HG03439 (cell line): ENCODE measurements at regions not wholly inside any gene's neighbourhood (a gene's known extent, or its start where the extent isn't known, plus 50 kb on each side); places are given as distances from the start of the nearest gene placed in this dataset.

Experiments used
- ATAC-seq: cut with Tn5 transposase; IDR thresholded peaks from one replicate; pipeline ENCODE4 v1.9.1; 2021; ENCODE audit warnings: mild to moderate bottlenecking, moderate library complexity; ENCODE audit not compliant: unreplicated experiment

- ATAC-seq, result no peak
Observed at GRCh38 chr10:36185097-36185496, 543.0 kb upstream of the FZD8 start.

- no peak for ATAC-seq
Observed at GRCh38 chr10:36183726-36184125, 541.6 kb upstream of the FZD8 start.

- no peak for ATAC-seq
Observed at GRCh38 chr10:36183056-36183455, 541.0 kb upstream of the FZD8 start.

GRCh38 chr10:36182606-36183005, 540.5 kb upstream of the FZD8 start:
- no peak for ATAC-seq

- no peak for ATAC-seq
Observed at GRCh38 chr10:36182179-36182566, 540.1 kb upstream of the FZD8 start.

GRCh38 chr10:36181426-36182178, 539.5 kb upstream of the FZD8 start:
- no peak for ATAC-seq

GRCh38 chr10:36178616-36179015, 536.5 kb upstream of the FZD8 start:
- ATAC-seq, result no peak

GRCh38 chr10:36177071-36177470, 535.0 kb upstream of the FZD8 start:
- ATAC-seq, result no peak

GRCh38 chr10:36175954-36176353, 533.9 kb upstream of the FZD8 start:
- ATAC-seq, result no peak

GRCh38 chr10:36173364-36173763, 531.3 kb upstream of the FZD8 start:
- ATAC-seq, result no peak

- no peak for ATAC-seq
Observed at GRCh38 chr10:36171953-36172940, 530.2 kb upstream of the FZD8 start.

- ATAC-seq, result no peak
Observed at GRCh38 chr10:36171556-36171952, 529.5 kb upstream of the FZD8 start.

- no peak for ATAC-seq
Observed at GRCh38 chr10:36170943-36171501, 528.9 kb upstream of the FZD8 start.

GRCh38 chr10:36170142-36170719, 528.1 kb upstream of the FZD8 start:
- no peak for ATAC-seq

GRCh38 chr10:36168777-36169176, 526.7 kb upstream of the FZD8 start:
- no peak for ATAC-seq

- no peak for ATAC-seq
Observed at GRCh38 chr10:36164556-36165504, 522.7 kb upstream of the FZD8 start.

GRCh38 chr10:36163827-36164226, 521.7 kb upstream of the FZD8 start:
- ATAC-seq, result no peak

GRCh38 chr10:36157486-36157885, 515.4 kb upstream of the FZD8 start:
- no peak for ATAC-seq

GRCh38 chr10:36148207-36148606, 506.1 kb upstream of the FZD8 start:
- no peak for ATAC-seq

- ATAC-seq, result no peak
Observed at GRCh38 chr10:36147529-36147928, 505.4 kb upstream of the FZD8 start.
